Mucosa of gallbladder (tissue), 1 donor: ENCODE measurements at regions not wholly inside any gene's neighbourhood (a gene's known extent, or its start where the extent isn't known, plus 50 kb on each side); places are given as distances from the start of the nearest gene placed in this dataset.

Experiments used
- DNase-seq: peaks from one replicate; pipeline ENCODE4 v3.0.0-alpha.2; 2020; ENCODE audit warnings: low spot score
- donor health status: DM: no; HTN: no; CAD: no.

GRCh38 chr9:99365233-99365980 is 143.3 kb downstream of the SEC61B start:
- DNase-seq = no peak

DNA sequence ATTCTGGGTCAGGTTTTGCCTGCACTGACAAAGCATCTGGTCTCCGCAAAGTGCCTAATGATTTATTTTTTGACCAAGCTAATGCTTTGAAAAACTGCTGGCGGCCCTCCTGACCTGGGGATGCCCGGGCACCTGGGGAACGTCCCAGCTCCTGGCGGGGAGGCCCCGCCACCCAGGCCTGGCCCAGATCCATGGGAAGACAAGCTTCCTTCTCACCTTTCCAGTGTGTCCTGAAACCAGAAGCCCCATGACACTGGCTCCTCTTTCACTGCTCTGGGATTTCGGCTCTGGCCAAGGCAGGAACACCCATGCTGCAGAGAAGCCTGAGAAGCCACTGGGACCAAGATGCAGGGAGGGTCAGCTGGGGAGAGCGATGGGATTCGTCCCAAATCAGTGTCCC is 144.1 kb downstream of the SEC61B start:
- no peak for DNase-seq

DNA sequence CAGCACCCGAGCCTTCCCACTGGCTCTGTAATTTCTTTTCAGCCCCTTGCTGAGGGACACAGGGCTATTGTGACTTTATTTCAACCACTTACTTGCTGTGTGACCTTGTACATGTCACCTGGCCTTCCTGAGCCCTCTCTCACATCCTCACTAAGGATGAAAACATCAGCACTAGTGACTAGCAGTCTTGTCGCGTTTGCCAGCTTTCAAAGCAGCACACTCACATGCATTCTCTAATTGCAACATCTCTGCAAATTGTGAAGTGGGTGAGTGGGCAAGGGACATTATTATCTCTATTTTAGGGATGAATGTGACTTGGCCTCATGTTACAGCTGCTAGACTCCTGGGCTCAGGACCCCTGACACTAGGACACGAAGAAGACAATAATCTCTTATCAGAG is 144.5 kb downstream of the SEC61B start:
- no peak for DNase-seq

DNA sequence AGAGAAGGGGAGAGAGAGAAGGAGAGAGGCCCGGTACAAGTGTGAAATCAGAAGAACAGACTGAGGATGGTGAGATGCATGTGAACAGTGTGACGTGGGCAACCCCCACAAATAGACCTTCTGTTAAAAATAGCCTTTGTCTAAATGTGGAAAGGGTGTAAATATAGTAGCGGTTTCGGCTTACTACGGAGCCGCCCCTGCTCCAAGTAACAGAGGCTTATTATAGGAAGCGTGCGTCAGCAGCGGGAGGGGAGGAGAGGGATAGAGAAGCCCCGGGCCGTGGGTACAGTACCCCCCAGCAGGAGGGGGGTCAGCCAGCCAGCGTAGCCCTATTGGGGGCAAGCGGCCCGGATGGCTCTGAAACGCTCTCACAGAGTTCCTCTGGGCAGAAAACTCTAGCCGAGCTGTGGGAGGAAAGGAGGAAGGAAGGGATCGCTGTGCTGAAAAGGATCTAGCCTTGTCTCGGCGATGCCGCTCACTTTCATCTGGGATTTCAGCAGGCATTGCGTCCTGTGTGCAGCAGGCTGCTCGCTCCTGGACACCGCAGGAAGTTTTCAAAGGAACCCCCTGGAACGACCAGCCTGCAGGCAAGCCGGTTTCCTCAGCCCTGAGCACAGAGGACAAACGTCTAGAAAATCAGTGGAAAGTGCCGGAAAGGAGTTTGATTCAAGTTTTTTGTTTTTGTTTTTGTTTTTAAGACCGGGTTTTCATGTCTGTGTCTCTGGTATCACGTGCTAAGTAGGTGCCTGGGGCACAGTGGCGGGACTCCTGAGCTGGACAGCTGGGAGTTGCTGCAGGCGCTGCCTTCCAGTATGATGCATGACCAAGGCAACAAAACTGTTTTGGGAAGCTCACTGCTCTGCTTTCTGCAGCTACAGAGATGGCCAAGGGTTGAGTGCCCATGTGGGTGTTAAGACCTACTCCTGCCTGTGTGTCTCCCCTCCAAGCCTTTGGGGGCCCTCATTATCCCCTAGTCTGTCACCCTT is 146.6 kb downstream of the SEC61B start:
- DNase-seq = no peak

GRCh38 chr9:99369327-99369722 is 147.2 kb downstream of the SEC61B start:
- no peak for DNase-seq

DNA sequence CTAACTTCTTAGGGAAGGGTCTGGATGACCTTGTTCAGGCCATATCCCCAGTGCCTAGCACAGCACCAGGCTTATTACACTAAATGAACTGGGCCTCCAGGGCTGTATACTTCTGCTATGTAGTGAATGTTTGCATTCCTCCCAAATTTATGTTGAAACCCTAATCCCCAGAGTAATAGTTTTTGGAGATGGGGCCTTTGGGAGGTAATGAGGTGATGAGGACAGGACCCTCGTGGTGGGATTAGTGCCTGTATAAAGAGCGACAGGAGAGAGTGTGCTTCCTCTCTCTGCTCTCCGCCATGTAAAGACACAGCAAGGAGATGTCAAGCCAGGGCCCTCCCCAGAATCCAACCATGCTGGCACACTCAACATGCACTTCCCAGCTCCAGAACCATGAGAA is 148.3 kb downstream of the SEC61B start:
- no peak for DNase-seq

DNA sequence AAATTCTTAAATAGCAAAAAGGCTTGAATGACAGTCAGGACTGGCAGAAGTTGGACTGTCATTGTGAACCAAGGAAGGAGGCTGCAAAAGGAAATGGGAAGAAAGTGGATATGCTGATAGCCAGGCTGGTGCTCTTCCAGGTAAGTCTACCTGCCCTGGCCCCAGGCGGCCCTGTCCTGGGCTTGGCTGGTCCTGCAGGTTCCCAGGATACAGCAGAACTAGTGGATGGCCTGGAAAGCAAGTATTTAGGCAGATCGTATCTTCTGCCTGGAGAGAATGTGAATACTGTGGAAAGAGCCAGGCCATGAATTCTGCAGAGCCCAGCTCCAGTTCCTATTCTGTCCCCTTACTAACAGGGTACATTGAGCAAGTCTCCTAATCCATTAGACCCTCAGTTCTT is 149.3 kb downstream of the SEC61B start:
- DNase-seq = no peak

GRCh38 chr9:99373912-99374311 is 151.8 kb downstream of the SEC61B start:
- no peak for DNase-seq

- no peak for DNase-seq
Observed at GRCh38 chr9:99374793-99375192, 152.7 kb downstream of the SEC61B start.

DNA sequence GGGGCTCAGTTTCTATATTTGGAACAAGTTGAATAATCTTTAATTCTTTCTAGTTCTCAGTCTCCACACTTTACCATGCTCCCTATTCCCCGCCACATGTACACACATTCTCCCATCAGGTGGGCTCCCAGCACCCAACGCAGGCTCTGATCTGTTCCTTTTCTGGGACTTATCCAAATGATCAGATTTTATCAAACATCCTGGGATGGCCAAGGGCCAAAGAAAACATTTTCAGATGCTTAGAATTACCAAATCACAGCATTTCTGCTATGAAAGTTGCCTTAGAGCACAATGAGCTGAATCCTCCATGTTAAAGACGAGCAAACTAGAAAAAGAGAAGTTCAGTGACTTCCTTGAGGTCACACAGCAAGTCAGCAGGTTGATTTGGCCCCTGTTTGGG is 153.4 kb downstream of the SEC61B start:
- DNase-seq = no peak

DNA sequence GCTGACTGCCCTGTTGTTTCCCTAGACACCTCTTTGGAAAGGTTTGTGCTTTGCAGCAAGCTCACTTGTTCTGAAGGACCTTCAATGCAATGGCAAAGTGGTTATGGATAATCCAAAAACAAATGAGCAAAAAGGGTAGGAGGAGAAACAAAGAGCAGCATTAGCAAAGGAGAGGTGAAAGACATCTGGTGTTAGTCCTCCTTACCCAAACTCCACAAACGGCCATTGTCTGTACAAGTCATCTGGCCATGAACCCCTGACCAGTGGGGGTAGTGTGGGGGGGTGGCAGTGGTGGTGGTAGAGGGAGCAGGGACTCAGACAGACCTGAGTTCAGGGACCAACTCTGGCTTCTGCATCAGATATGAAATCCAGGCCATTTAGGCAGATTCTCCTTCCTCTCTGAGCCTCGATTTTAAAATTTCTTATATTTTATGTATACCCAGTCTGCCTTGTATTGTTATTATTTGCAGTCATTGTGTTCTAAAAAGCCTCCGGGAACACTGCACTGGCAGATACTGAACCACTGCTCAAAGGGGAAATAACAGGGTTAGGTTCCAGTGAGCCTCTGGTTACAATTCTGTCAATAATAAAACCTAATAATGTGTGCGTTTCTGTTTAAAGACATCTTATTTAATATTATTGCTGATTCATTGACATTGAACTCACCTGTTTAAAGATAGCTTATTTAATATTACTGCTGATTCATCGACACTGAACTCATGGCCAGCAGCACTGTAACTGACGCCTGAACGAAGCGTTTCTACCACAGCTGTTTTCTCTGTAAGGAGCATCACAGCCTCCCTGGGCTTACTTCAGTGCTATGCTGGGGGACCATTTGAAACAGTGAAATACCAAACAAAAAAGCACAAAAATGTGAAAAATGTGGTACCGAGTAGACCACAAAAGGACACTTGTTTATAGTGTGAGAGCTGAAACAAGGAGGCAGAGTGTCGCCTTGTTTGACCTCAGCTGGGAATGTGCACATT is 156.0 kb downstream of the SEC61B start:
- no peak for DNase-seq

GRCh38 chr9:99383536-99383935 is 161.5 kb downstream of the SEC61B start:
- no peak for DNase-seq

DNA sequence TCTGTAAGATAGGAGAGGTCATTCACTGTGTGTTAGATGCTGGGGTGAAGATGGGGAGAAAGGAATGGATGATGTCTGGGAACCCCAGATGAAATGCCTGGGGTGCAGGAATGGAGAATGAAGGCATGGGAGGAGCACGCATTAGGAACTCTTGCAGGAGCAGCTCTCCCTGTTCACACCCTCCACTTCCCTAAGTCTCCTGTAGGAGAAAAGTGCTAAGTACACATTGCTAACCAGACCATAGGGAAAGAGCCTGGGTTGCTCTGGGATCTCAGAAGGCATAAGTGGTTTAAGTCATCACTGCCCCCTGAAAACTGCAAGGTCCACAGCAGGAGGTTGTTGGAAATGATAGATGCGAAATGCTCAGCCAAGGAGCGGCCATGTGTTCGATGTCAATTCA is 163.1 kb downstream of the SEC61B start:
- DNase-seq = no peak

DNA sequence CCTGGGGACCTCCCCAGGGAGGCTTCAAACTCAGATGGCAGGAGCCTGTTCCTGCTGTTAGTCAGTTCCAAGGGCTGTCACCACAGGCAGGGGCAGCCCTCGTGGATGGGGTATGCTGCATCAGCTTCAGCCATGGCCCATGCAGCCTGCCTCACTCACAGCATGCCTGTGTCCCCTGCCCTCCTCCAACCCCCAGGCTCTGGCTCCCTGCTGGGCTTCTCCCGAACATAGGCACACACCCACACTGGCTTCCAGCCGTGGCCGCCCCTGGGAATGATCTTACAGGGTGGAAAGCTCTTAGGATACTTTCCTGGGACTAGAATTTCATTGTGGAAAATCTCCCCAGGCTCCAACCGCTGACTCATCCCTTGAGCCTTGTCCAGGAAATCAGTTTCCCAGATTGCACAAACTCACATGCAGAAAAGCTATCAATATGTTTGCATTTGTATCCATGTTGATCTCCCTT is 163.8 kb downstream of the SEC61B start:
- DNase-seq = no peak

DNA sequence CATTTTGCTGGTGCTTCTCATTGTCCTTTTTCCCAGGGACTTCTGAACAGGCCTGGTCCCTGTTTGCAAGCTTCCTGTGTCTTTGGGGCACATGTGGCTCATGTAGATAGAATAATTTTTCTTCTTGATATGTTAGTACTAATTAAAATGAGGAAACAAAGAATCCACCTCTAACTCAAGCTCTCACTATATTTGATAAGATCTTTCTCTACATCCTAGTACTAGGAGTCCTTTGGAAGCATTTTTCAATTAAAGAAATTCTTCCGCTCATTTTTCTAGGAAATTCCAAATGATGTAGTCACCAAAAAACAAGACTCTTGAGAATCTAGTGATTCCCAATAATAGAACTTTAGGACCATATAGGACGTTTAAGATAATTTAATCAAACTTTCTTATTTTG is 165.3 kb downstream of the SEC61B start:
- no peak for DNase-seq

DNA sequence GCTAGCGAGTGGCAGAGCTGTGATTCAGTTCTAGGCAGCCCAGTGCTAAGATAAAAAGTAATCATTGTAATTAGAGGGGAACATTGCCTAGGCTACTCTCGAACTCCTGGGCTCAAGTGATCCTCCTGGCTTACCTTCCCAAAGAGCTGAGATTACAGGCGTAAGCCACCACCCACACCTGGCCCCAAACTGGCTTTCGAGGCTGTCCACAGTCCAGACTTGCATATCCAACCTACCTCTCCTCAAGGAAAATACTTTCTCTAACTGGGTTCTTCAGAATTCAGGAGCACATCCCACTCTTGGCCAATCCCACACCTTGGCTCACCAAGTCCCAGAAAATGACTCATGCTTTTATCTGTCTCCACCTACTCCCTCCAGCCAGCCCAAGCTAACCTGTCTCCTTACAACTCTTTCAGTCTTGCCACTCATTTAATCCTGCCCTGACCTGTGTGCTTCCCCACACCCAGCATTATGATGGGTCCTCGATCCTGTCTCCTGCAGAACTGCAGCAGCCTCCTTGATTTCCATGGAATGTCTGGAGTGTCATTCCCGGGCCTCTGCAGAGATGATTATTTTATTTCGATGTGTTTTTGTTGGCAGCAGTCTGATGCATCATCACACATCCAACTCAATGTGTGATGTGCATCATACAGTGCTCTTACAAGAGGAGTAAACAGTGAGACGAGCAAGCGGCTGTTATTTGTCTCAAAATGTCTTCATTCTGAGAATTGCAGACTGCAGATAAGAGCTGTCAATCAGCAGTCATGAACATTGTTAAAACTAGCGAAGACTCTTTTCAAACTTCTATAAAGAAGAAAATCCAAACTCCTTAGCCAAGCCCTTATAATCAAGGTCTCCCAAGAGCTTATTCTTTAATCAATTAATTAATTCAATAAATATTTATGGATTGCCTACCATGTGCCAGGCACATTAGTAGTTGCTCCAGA is 167.3 kb downstream of the SEC61B start:
- DNase-seq = no peak

- DNase-seq = no peak
Observed at GRCh38 chr9:99391937-99392594, 170.0 kb downstream of the SEC61B start.

GRCh38 chr9:99392986-99393385 is 170.9 kb downstream of the SEC61B start:
- DNase-seq = no peak

- no peak for DNase-seq
Observed at GRCh38 chr9:99393993-99394392, 171.9 kb downstream of the SEC61B start.

- no peak for DNase-seq
Observed at GRCh38 chr9:99398241-99398640, 176.2 kb downstream of the SEC61B start.
